K562 (cell line): ENCODE measurements at regions not wholly inside any gene's neighbourhood (a gene's known extent, or its start where the extent isn't known, plus 50 kb on each side); places are given as distances from the start of the nearest gene placed in this dataset.

Source experiments
- ATAC-seq: fragments of 200-7000 bp; cut with Tn5 transposase; 3 replicates; pipeline ENCODE4 v1.9.1; 2020; ENCODE audit warnings: moderate library complexity
- BruUV-seq: library from RNA; stranded (reverse); fragments of 400-500 nt; replicated peaks from 2 replicates; lab custom pipeline; 2021; lab: Mats Ljungman, UMichigan
- CTCF ChIA-PET: fragments of 300-600 bp; formaldehyde crosslinking; extraction: SDS; loops from one replicate; lab custom pipeline; 2021; ENCODE audit warnings: low intra/inter-chr PET ratio; lab: Yijun Ruan, JAX
- POLR2A ChIA-PET: fragments of 300-600, 350-650 bp; sonication (Branson Sonifier 250); formaldehyde crosslinking; extraction: SDS; loops from one replicate; lab custom pipeline; 2021; ENCODE audit warnings: antibody characterized with exemption, inconsistent platforms; lab: Yijun Ruan, JAX
- DNase-seq, 4 experiments: peaks; one replicate each; pipeline versions ENCODE4 v3.0.0 to v3.0.0-alpha.2; 2011 to 2018; ENCODE audit warnings: low spot score in 3 of 4, mixed read lengths in 3 of 4; ENCODE audit errors: extremely low read depth in 1 of 4
- FAIRE-seq: peaks from 2 replicates; lab custom pipeline; 2011; peaks lifted over from hg19 to GRCh38; lab: Jason Lieb, UNC
- H2AFZ ChIP-seq: 2 replicates; pipeline ENCODE4 v1.6.0; 2011; ENCODE audit warnings: low read depth, low read length, control low read depth, inconsistent platforms
- H3K27ac ChIP-seq: fragments of 200-600 bp; 3 replicates; pipeline ENCODE4 v1.8.0; 2011; ENCODE audit warnings: low read depth, mild to moderate bottlenecking, control low read depth, inconsistent platforms, low read length, moderate library complexity, mixed read lengths; ENCODE audit errors: extremely low read depth
- H3K27me3 ChIP-seq, 2 experiments: fragments of 300-600 bp in 1 of 2; 2 replicates in 1 of 2; 3 replicates in 1 of 2; pipeline versions ENCODE4 v1.6.0 to v1.8.0; 2011; ENCODE audit warnings: inconsistent platforms in 2 of 2, low read length in 2 of 2, mild to moderate bottlenecking in 1 of 2, mixed read lengths in 1 of 2, moderate library complexity in 1 of 2; ENCODE audit not compliant: control insufficient read depth in 2 of 2, insufficient read depth in 2 of 2
- H3K36me3 ChIP-seq: fragments of 300-600 bp; 3 replicates; pipeline ENCODE4 v1.8.0; 2011; ENCODE audit warnings: mild to moderate bottlenecking, low read length, inconsistent platforms; ENCODE audit not compliant: control insufficient read depth, insufficient read depth
- H3K4me1 ChIP-seq, 2 experiments: fragments of 200-600 bp in 1 of 2; replicated peaks in 1 of 2; 2 replicates in 1 of 2; 3 replicates in 1 of 2; pipeline versions ENCODE4 v1.5.1 to v1.8.0; 2011; ENCODE audit warnings: inconsistent platforms in 2 of 2, low read length in 2 of 2, mild to moderate bottlenecking in 1 of 2, mixed read lengths in 1 of 2, moderate library complexity in 1 of 2; ENCODE audit not compliant: control insufficient read depth in 2 of 2, insufficient read depth in 2 of 2
- H3K4me2 ChIP-seq: 2 replicates; pipeline ENCODE4 v1.6.1; 2011; ENCODE audit warnings: low read length, control low read depth, inconsistent platforms, mixed read lengths; ENCODE audit not compliant: insufficient read depth
- H3K4me3 ChIP-seq: fragments of 200-600 bp; sonication (generic), shearing (Covaris generic); 2 replicates; pipeline ENCODE4 v1.5.1; 2016; ENCODE audit warnings: control low read depth, inconsistent platforms
- H3K79me2 ChIP-seq: fragments of 200-600 bp; 3 replicates; pipeline ENCODE4 v1.8.0; 2011; ENCODE audit warnings: low read length, inconsistent platforms; ENCODE audit not compliant: control insufficient read depth, insufficient read depth
- H3K9ac ChIP-seq, 2 experiments: 2 replicates each; pipeline versions ENCODE4 v1.6.0 to v1.6.1; 2011; ENCODE audit warnings: low read depth in 2 of 2, low read length in 2 of 2, control low read depth in 1 of 2, inconsistent platforms in 1 of 2, mild to moderate bottlenecking in 1 of 2, mixed read lengths in 1 of 2; ENCODE audit not compliant: insufficient read depth in 1 of 2
- H3K9me1 ChIP-seq: one replicate; pipeline ENCODE4 v1.6.0; 2011; ENCODE audit warnings: inconsistent platforms, mild to moderate bottlenecking, low read length, moderate library complexity; ENCODE audit not compliant: control insufficient read depth, insufficient read depth
- H3K9me3 ChIP-seq: replicated peaks from 2 replicates; pipeline ENCODE4 v1.5.1; 2011; ENCODE audit warnings: low read depth, low read length, inconsistent platforms; ENCODE audit not compliant: control insufficient read depth, insufficient read depth
- H4K20me1 ChIP-seq: replicated peaks from 2 replicates; pipeline ENCODE4 v1.6.1; 2011; ENCODE audit warnings: low read length, inconsistent platforms, mixed read lengths; ENCODE audit not compliant: control insufficient read depth, insufficient read depth
- BDP1 ChIP-seq: IDR thresholded peaks from 3 replicates; pipeline ENCODE4 v1.6.1; 2011; ENCODE audit not compliant: insufficient read length, insufficient read depth
- NELFE ChIP-seq: IDR thresholded peaks from 2 replicates; pipeline ENCODE4 v1.6.1; 2011; ENCODE audit warnings: mild to moderate bottlenecking; ENCODE audit not compliant: insufficient read depth, insufficient read length
- STAG1 ChIP-seq: sonication (generic); formaldehyde crosslinking; IDR thresholded peaks from 2 replicates; pipeline ENCODE4 v1.5.0; 2020; ENCODE audit warnings: missing genetic modification reagents, borderline replicate concordance
- ZFP1 ChIP-seq: fragments of 450-650 bp; formaldehyde crosslinking; IDR thresholded peaks from 2 replicates; pipeline ENCODE4 v1.4.0; 2020; ENCODE audit warnings: mild to moderate bottlenecking, mixed read lengths
- ZNF551 ChIP-seq: fragments of 250-450 bp; sonication (Bioruptor Pico); IDR thresholded peaks from 2 replicates; pipeline ENCODE4 v1.5.0; 2021; ENCODE audit warnings: mild to moderate bottlenecking, moderate library complexity
- ZNF785 ChIP-seq: fragments of 250-450 bp; sonication (Bioruptor Pico); IDR thresholded peaks from 2 replicates; pipeline ENCODE4 v1.4.0; 2020; ENCODE audit warnings: mild to moderate bottlenecking
- in situ Hi-C: fragments of 300-500 bp; cut with MboI; formaldehyde crosslinking; loops from 4 replicates; pipeline ENCODE4 v1.15.0; 2018; ENCODE audit warnings: inconsistent platforms, mixed read lengths
- intact Hi-C: fragments of 100-400 bp; cut with micrococcal nuclease; formaldehyde crosslinking; loops from 2 replicates; pipeline ENCODE4 v1.14.2; 2022

DNA sequence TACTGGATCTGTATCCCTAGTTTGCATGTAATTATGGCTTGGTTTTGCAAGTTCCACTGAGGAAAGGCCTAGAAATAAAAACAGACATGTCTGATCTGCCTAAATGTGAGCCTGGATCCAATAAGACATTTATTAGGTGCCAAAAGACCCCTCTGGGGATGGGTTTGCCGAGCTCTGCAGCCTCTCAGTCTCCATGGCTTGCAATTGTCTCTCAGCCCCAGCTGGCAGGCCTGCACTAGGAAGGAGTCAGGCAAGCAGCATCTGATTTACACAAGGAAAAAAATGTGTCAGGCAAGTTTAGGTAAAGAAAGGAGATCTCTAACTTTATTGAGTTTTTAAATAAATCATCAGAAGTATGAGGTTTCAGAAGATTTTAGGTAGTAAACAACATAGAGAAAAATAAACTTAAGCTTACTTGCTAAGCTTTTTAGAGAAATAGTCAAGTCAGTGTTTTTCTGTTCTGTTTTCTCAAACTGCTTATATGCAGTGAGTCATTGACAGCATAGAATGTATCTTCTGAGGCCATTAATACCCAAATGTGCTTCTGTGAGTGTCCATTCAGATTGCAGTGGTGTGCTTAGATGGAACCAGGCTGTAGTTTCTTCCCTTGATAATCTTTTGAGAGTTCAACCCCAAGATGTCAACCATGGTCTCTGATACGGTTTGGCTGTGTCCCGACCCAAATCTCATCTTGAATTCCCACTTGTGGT, 121.0 kb downstream of the FHL5 start (continued):
- TF ChIP-seq BDP1 (no peak), NELFE (no peak), STAG1 (CRISPR knock-in tag) (no peak), ZNF785 (CRISPR knock-in tag) (no peak)

DNA sequence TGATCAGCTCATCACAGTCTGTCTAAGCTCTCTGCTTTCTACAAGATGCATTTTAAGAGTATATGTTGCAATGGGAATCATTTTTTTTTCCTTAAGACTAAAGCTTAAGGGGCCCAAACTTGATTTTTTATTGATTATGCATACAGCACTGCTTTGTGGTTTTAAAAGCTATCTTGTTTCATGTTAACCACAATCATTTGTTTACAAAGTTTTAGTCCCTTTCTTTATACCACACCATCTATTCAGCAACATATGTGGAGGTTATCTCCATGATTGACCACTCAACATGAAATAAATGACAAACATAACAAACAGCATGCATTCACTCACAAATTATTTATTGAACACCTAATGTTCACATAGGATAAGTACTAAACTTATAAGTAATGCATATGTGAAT, 119.1 kb downstream of the FHL5 start:
- in situ Hi-C loops, result no loop called here
- no peaks in the 10 kb centered on the region for H3K9me3 ChIP-seq
- ATAC-seq, result no peak
- ChIA-PET CTCF (no interaction called here), POLR2A (interaction anchor here (0.7 kb wide), 1 partner anchor 21 kb away, joined by 3 read pairs; no protein-coding TSS in a partner anchor)
- H3K9me1 ChIP-seq, result no peaks in the 10 kb centered on the region
- intact Hi-C loops, result no loop called here
- no peaks in the 10 kb centered on the region for H3K79me2 ChIP-seq
- H4K20me1 ChIP-seq, result no peaks in the 10 kb centered on the region
- no peak overlapping the region for H3K27ac ChIP-seq
- H3K4me3 ChIP-seq, result no peak overlapping the region
- H2AFZ ChIP-seq, result no peak overlapping the region
- H3K27me3 ChIP-seq, result no peaks in the 10 kb centered on the region
- BruUV-seq, result no TSS peak
- no peaks in the 10 kb centered on the region for H3K36me3 ChIP-seq
- H3K4me1 ChIP-seq, result no peaks in the 10 kb centered on the region
- no peak overlapping the region for H3K9ac ChIP-seq
- H3K4me2 ChIP-seq, result no peak overlapping the region
- TF ChIP-seq ZFP1 (CRISPR knock-in tag), result no peak
- no peak for TF ChIP-seq ZNF551 (CRISPR knock-in tag)
- DNase-seq, result no peak
- no peak for FAIRE-seq
